ENCODE measurements at regions not wholly inside any gene's neighbourhood (a gene's known extent, or its start where the extent isn't known, plus 50 kb on each side); places are given as distances from the start of the nearest gene placed in this dataset.

- no peak for DNase-seq (ENCODE audit: low read depth)
Observed at GRCh38 chr3:76010252-76010651, 224.9 kb upstream of the ZNF717 start.

GRCh38 chr3:76011121-76011520, 225.8 kb upstream of the ZNF717 start:
- DNase-seq (ENCODE audit: low read depth): no peak

GRCh38 chr3:76015496-76015895, 230.1 kb upstream of the ZNF717 start:
- DNase-seq (ENCODE audit: low read depth): no peak

GRCh38 chr3:76016111-76016510, 230.8 kb upstream of the ZNF717 start:
- no peak for DNase-seq (ENCODE audit: low read depth)

- no peak for DNase-seq (ENCODE audit: low read depth)
Observed at GRCh38 chr3:76016769-76017439, 231.6 kb upstream of the ZNF717 start.

GRCh38 chr3:76021376-76021775, 236.0 kb upstream of the ZNF717 start:
- DNase-seq (ENCODE audit: low read depth): no peak

- DNase-seq (ENCODE audit: low read depth): no peak
Observed at GRCh38 chr3:76024640-76025039, 239.3 kb upstream of the ZNF717 start.

- DNase-seq (ENCODE audit: low read depth): no peak
Observed at GRCh38 chr3:76025561-76025960, 240.2 kb upstream of the ZNF717 start.

GRCh38 chr3:76026379-76026778, 241.0 kb upstream of the ZNF717 start:
- no peak for DNase-seq (ENCODE audit: low read depth)

- DNase-seq (ENCODE audit: low read depth): no peak
Observed at GRCh38 chr3:76028774-76029173, 243.4 kb upstream of the ZNF717 start.

GRCh38 chr3:76034649-76035048, 249.3 kb upstream of the ZNF717 start:
- no peak for DNase-seq (ENCODE audit: low read depth)

- DNase-seq (ENCODE audit: low read depth): no peak
Observed at GRCh38 chr3:76035117-76035516, 249.8 kb upstream of the ZNF717 start.

- DNase-seq (ENCODE audit: low read depth): no peak
Observed at GRCh38 chr3:76038949-76039348, 253.6 kb upstream of the ZNF717 start.

- no peak for DNase-seq (ENCODE audit: low read depth)
Observed at GRCh38 chr3:76039431-76039830, 254.1 kb upstream of the ZNF717 start.

GRCh38 chr3:76040946-76041345, 255.6 kb upstream of the ZNF717 start:
- no peak for DNase-seq (ENCODE audit: low read depth)

GRCh38 chr3:76043746-76044145, 258.4 kb upstream of the ZNF717 start:
- DNase-seq (ENCODE audit: low read depth): no peak

- peak; percentile 38 for DNase-seq (ENCODE audit: low read depth)
Observed at GRCh38 chr3:76044601-76045600, 259.6 kb upstream of the ZNF717 start.

- no peak for DNase-seq (ENCODE audit: low read depth)
Observed at GRCh38 chr3:76047368-76047767, 262.0 kb upstream of the ZNF717 start.

GRCh38 chr3:76049776-76050175, 264.4 kb upstream of the ZNF717 start:
- DNase-seq (ENCODE audit: low read depth): no peak

GRCh38 chr3:76051145-76051544, 265.8 kb upstream of the ZNF717 start:
- DNase-seq (ENCODE audit: low read depth): no peak

GRCh38 chr3:76054404-76054803, 269.1 kb upstream of the ZNF717 start:
- no peak for DNase-seq (ENCODE audit: low read depth)

- DNase-seq (ENCODE audit: low read depth): no peak
Observed at GRCh38 chr3:76061654-76062053, 276.3 kb upstream of the ZNF717 start.

- DNase-seq (ENCODE audit: low read depth): peak; percentile 81
Observed at GRCh38 chr3:76063019-76063418, 277.7 kb upstream of the ZNF717 start.
